Effector CD4-positive, alpha-beta T cell (primary cell): ENCODE measurements at regions not wholly inside any gene's neighbourhood (a gene's known extent, or its start where the extent isn't known, plus 50 kb on each side); places are given as distances from the start of the nearest gene placed in this dataset.

Experiments
- DNase-seq: peaks from one replicate; pipeline ENCODE4 v3.0.0-alpha.2; 2020

DNA sequence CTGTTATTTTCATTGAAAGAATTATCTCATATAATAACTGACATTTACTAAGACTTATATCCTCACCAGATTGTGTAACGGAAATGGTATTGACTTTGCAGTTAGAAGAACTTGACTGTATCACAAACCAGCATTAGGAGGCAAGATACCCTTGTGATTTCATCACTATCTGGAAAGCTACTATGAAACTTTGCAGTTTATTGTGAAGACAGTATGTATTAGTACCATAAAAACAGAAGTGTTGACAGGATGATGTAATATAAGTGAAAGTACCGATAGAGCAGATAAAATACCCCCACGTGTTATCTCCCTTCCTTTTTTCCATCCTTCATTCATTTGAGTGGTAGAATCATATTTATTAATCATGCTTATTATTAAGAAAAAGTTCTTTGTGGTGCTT is 365.7 kb upstream of the KLHL1 start:
- no peak for DNase-seq

DNA sequence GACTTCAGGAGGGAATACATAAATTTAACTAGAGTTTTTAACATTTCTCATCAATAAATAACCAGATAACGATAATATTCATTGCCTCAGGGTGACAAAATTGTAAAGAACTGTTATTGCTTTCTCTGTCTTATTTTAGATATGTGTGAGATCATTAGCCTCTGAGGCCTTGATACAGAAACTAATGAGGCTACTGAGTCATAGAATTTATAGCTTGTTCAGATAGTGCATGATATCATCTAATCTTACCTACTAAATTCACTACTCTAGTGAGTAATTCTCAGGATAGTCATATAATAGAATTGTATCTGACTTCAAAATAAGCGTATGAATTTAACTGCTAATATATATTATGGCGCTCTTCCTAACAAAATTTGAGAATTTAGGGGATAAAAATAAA is 360.8 kb upstream of the KLHL1 start:
- DNase-seq = no peak

DNA sequence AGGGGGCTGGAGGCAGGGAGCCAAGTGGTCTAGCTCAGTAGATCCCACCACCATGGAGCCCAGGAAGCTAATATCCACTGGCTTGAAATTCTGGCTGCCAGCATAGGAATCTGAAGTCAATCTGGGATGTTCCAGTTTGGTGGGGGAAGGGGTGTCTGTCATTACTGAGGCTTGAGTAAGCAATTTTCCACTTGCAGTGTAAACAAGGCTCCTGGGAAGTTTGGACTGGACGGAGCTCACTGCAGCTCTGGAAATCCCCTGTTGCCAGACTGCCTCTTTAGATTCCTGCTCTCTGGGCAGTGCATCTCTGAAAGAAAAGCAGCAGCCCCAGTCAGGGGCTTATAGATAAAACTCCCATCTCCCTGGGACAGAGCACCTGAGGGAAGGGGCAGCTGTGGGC is 349.2 kb upstream of the KLHL1 start:
- DNase-seq = no peak

DNA sequence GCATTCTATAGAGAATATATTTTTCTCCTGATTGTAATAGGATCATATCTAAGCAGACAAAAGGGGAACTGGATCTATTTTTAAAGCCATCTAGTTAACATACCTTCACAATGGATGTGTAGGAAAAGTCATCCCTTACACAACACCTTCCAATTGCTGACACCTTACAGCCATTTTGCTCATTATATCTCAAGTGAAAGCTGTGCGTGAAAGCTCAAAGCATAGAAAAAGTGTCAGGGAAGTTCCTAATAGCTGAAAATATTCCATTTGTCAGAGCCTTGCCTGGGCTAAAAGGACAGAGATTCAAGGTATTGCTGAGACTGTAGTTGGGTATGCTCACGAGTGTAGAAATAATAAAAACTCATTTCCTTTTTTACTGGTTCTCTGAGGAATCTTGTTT is 340.6 kb upstream of the KLHL1 start:
- DNase-seq = no peak

DNA sequence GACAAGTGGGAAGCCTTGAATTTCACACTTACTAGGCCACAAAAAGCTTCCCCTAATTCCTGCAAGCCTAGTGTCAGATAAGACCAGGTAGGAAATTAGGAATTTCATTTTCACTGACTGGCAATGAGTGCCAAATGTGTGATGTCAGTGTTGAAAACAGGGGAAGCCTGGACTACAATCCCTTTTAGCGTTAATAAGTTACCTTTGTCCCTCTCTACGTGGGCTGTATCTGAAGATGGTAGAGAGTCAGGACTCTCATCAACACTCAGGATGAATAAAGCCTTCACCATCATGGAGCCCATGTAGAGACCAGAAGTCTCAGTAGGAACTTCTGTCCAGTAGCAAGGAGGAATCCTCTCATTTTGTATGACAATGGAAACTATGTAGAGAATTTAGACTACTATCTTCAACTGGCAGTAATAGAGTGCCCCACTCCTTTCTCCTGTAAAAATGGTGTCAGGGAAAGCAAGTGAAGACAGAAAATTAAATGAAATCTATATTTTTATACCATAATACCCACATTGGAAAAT is 324.1 kb upstream of the KLHL1 start:
- no peak for DNase-seq

DNA sequence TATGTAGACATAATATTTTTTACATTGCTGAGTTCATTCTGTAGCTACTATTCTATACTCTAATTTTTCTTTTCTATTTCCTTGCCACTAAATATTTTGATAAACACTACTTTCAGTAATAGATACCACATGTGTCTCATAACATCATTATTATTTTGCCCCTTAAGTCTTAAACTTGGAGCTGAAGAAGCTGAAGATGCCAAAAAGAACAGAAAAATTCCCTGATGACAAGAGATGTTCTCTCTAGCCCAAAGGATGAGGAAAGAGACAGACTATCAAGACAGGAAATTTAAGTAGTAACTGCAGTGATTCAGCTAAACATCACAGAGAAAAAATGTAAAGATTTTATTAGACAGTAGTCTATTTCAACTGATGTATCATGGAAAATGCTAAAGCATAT is 322.0 kb upstream of the KLHL1 start:
- DNase-seq = no peak

DNA sequence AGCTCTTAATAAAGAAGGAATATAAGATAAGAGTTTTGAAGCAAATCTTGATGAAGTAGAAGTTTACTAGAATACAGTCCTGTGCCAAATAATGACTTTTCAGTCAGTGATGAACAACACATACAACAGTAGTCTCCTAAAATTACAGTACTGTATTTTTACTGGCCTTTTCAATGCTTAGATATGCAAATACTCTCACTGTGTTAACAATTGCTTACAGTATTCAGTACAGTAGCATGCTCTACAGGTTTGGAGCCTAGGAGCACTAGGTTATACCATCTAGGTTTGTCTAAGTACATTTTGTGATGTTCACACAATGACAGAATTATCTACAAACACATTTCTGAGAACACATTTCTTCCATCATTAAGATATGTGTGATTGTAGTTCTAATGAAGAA is 316.7 kb upstream of the KLHL1 start:
- DNase-seq = no peak

DNA sequence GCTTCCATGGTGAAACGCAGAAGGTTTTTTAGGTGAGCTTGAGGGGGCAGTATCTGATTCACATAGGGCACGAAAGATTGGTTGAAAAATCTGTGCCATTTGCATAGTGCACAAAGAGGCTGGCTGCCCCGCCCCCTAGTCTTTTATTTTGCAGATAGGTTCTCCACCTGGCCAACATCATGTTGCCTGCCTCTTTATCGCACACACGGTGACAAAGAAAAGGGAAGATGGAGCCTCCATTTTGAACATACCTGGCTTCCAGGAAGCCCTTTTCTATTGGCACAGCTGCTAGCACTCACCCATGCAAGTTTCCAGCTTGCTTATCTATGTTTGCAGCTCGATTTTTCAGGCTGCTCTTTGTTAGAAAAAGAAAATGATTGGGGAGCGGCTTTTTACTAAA is 316.2 kb upstream of the KLHL1 start:
- DNase-seq = no peak

DNA sequence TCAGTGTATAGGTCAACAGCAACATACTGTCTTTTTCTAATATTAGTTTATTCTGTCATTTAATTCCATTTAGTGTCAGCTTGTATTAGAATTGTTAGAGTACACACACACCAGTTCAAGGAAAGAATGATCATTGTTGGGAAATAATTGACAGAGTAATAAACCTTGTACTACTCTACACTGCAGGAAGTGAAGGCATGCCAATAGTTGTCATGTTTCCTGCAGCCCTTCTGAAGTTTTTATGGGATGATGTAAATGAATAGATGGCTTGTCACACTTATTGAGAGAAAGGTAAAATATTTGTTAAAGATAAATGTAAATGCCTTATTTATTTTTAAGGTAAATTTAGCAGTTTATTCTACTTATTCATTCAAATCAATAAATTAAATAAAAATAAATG is 306.9 kb upstream of the KLHL1 start:
- DNase-seq = no peak

DNA sequence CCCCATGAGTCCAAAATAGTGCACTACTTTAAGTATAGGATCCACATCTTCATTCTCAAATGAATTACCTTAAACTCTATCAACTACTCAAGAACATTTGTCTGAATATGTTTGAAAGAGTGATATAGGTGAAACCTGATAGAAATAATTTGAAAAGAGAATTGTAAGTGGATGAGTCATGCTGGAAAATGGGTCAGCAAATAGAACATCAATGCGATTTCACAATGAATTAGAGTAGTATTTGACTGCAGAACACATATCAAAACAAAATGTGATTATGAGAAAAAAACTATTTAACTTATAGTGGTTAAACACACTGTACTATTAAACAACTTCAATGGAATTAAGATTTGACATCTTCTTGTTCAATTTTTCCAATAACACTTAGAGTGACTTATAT is 300.6 kb upstream of the KLHL1 start:
- DNase-seq = no peak

DNA sequence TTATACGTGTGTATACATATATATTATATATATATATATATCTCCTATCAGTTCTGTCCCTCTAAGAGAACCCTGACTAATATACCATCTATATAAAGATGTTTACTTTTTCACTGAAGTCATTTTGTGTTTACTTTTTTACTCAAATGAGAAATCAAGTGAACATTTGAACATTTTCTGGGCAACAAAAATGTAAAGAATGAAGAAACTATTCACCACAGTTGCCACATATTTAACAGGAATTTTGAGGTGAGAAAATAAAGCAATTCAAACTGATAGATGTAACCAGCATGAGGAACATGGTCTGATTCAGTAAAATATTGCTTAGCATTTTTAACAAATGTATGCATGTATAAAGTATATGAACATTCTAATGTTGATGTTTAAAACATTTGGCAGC is 299.2 kb upstream of the KLHL1 start:
- DNase-seq = no peak

DNA sequence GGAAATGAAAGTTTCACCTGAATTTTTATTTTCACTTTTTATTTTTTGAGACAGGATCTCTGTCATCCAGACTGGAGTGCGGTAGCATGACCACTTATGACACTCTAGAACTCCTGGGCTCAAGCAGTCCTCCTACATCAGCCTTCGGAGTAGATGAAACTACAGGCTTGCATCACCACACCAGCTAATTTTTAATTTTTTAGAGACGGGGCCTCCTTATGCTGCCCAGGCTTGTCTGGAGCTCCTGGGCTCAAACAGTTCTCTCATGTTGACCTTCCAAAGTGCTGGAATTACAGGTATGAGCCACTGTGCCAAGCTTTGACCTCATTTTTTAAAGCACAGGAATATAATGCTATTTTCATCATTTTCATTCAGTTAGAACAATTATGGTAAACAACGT is 297.0 kb upstream of the KLHL1 start:
- DNase-seq = no peak

DNA sequence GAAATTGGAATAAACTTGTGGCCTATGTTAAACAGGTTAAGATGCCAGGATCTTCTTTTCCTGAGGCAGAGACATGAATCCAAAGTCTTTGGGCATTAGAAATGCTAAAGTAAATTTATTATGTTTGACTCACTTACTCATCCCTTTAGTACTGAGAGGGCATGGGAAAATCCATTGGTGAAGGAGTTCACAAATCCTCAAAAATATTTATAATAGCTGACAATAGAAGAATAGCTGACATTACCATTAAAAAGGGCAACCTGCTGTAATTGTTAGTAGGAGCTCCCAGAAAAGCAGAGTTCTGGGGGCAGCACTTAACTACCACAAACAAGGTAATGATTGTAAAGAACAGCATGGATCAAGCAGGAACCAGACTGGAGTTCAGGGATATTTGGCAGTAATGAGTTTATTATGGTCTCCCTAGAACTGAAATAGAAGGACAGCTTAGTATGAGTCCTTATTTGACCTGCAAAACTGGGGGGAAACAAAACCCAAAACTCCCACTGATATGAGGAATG is 285.8 kb upstream of the KLHL1 start:
- no peak for DNase-seq

DNA sequence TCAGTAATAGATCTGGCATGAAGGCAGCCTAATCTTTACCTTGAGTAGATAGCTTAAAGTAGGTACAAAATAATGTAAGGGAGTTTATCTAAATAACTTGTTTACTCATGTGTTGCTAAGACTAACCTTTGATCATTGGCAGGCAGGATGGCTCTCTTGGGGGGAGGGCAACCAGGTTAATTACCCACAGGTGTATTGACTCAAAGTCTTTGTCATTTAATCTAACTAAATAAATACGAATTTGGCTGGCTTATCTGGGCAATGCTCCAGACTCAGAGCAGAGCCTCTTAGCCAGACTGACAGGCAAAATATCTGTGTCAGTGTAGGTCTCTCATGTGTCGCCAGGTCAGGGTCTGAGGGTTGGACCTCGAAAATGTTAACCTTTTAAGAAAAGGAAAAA is 283.4 kb upstream of the KLHL1 start:
- DNase-seq = no peak

DNA sequence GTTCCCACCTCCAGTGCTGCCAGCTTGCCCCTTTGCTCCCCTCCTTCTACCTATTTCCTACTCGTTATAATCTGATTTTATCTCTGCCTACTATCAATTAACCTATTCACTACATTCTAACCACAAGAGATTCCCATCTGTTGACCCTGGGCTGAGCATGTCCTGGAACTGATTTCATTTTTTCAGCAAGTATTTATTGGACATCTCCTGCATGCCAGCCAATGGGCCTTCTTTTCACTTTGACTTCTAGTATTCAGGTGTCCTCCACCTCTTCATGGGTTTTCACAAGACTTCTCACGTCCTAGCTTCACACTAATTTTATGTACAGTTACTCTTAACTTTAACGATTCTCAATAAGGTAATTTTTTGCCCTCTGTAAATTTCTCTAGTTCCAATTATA is 282.7 kb upstream of the KLHL1 start:
- DNase-seq = no peak

DNA sequence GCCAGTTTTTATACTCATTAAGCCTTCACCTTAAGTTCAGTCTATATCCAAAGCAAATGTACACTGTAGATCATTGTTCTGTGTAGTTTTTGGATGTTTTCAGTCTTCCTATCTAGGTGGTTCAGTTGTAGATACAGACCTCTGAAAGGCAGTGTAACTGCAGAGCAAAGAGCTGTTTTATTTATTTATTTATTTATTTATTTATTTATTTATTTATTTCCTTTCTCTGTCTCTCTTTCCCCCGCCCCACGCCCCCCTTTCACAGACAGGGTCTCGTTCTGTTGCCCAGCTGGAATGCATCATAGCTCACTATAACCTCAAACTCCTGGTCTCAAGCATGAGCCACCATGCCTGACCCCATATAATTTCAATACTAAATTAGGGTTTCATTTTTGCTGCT is 281.8 kb upstream of the KLHL1 start:
- DNase-seq = no peak

DNA sequence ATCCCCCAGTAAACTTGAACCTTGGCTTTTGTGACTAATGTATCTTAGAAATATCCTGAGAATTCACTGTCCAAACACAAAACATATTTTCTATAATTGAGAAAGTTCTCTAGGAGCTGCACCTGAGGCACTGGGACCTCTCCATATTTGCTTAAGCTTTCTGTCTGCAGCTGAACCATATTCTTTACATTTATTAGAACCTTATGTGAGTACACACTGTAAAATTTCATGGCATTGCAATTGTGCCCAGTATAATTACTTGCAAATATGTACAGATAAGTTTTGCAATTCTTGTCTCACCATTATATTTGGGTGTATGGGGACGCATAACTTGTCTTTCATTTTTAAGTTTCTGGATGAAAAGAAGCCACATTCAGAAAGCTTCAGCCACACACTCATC is 280.7 kb upstream of the KLHL1 start:
- DNase-seq = no peak

DNA sequence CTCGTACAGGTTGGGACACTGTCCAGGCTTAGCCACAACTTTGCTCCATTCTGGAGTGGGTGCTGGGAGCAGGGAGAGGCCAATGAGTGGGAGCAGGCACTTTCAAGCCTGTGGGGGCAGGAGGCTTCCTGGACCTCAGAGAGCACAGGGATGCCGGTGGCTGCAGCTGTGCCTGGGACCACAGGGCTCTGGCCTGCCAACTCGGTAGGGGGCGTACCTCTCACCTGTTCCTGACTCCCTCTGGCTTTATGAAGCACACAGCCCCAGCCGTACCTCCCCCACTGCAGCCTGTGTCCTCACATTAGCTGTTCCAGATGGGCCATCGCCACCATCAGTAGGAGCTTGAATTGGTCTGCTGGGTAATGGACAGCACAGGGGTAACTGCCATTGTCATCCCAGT is 278.7 kb upstream of the KLHL1 start:
- no peak for DNase-seq

DNA sequence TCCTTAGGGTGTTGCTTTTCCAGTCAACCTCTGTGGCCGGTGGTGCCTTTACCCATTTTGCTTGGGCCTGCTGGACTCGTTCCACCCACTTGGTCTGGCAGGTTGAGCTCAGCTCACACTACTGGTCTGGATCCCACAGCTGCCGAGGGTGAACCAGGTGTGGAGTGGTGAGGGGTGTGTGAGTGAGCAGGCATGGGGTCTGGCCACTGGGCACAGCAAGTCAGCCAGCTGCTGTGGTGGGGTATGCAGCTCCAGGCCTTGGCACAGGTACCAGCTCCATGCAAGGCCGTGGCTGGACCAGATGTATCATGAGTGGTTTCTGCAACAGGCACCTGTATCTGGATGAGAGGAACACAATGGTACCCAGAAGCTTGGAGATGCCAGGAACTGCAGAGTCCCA is 277.6 kb upstream of the KLHL1 start:
- no peak for DNase-seq

DNA sequence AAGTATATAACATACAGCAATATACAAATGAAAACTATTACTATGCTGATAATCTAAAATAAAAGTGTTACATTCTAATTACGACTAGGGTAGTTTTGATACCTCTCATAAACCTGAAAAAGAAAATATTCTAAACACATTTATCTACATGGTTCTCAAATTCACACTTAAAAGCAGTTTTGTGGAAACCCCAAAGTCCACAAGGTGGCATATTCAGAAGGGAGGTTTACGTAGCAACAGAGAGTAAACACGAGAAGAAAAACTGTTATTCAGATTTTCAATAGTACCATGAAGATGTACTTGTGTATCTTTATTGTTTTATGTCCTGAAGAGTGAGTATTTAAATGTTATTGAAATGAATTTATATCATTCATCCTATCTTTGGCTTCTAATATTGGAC is 275.9 kb upstream of the KLHL1 start:
- DNase-seq = no peak

DNA sequence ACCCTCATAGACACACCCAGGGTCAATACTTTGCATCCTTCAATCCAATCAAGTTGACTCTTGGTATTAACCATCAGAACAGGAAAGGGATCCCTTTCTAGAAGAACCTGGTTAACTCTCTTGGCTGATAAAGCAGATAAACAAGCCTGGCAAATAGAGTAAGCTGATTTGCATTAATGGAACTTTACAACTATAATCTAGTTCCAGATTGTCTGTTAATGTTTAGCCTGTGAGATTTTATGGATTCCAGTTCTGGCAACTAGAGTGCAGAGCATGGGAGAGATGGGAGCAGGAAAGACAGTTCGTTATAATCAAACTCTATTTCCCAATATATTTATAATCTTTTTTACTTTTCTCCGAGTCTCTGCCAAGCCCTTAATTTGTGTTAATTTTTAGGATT is 272.6 kb upstream of the KLHL1 start:
- DNase-seq = no peak

DNA sequence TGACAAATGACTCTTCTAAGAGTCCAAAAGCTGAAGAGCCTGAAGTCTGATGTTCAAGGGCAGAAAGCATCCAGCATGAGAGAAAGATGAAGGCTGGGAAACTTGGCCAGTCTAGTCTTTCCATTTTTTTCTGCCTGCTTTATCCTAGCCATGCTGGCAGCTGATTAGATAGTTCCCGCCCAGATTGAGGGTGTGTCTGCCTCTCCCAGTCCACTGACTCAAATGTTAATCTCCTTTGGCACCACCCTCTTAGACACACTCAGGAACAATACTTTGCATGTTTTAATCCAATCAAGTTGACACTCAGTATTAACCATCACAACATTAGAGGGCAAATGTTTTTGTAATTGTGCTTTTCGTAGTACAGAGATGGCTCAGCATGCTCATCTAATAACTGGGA is 267.5 kb upstream of the KLHL1 start:
- no peak for DNase-seq

DNA sequence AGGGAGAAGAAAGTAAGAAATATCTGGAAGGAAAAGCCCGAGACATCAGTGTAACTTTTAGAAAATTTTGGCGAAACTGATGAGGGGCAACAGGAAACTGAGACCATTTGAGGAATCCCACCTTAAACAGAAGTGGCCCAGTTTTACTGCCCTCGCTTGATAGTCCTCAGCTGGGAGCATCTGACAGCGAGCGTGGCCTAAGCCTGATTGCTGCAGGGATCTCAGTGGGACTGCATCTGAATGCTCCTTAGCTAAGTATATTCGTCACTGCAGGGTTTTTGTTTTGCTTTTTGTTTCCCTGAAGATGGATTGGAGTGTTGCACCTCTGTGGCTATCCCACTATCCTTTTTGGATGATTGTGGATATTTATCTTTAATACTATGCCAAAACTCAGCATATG is 262.7 kb upstream of the KLHL1 start:
- DNase-seq = no peak

DNA sequence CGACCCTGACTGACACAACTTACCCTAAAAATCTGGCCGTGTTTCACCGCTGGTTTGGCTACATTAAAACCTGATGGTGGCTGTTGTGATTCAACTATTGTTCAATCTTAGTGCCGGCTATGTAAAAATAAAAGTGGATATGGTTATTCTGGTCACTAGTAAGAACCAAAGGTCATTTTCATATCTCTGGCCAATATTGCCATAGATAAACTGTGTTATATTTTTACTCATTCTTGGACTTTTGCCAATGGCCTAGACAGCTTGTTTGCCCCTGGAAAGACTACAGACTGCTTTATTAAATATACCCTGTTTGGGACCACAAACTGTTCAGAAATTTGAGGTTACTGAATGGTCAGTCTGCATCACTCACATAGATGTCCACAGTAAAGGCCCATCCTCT is 258.5 kb upstream of the KLHL1 start:
- DNase-seq = no peak

DNA sequence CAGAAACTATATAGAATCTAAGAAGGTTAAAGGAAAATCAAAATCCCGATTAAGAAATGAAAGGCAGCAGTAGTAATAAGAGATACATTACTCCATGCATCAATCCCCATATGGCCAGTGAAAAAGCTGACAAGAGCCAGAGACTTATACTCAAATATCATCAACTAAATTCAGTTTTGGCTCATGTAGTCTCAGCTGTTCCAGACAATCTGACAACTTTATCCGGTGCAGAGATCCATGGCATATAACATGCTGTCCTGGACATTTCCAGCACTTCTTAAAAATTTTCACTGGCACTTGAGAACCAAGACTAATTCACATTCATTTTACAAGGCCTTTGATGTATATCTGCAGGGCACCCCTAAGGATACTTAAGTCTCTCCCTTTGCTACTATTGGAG is 255.7 kb upstream of the KLHL1 start:
- DNase-seq = no peak
